GM12873 (cell line): ENCODE measurements at regions not wholly inside any gene's neighbourhood (a gene's known extent, or its start where the extent isn't known, plus 50 kb on each side); places are given as distances from the start of the nearest gene placed in this dataset.

Experiments used
- CTCF ChIP-seq: IDR thresholded peaks from 2 replicates; pipeline ENCODE4 v1.5.1; 2012; ENCODE audit warnings: low read depth, mild to moderate bottlenecking, moderate library complexity, low read length, control low read depth; ENCODE audit not compliant: insufficient read depth; ENCODE audit errors: missing control alignments

DNA sequence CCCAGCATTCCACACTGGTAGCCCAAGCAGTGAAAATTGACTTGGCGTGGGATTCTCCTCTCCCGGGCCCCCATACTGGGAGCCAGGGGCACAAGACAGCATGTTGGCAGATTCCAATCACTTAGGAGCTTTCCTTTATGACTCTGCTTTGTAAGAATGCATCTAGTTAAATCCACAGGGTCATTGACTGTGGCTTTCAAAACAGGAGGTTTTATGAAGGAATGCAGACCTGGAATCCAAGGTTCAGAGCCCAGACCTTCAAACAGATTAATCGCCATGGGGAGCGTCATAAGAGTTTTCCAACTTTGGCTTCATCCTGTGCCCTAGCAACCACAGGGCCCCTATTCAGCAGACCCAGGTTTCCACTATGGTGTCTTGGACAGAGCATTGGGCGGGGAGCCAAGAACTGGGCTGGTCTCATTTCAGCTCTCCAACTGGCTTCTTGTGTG lies 76.4 kb upstream of the RMST start:
- no peak for TF ChIP-seq CTCF

GRCh38 chr12:97387844-97388243 lies 74.8 kb upstream of the RMST start:
- TF ChIP-seq CTCF: no peak

DNA sequence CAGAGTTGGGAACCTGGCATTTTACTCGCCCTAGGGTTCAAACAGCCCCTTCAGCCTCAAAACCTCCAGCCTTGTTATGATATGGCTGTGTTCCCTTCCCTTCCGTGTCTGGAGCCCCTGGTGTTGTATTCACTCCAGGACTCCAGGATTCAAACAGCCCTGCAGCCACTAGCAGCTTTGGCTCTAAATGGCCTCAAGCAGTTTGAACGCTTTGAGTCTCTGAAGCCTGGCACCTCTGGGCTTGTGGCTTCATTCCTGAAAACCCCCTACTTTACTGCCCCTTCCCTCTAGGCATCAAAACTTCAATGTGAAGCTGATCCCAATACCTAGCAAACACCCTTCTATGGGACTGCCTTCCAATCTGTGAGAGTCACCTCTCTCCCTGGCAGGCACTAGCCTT lies 67.9 kb upstream of the RMST start:
- no peak for TF ChIP-seq CTCF

DNA sequence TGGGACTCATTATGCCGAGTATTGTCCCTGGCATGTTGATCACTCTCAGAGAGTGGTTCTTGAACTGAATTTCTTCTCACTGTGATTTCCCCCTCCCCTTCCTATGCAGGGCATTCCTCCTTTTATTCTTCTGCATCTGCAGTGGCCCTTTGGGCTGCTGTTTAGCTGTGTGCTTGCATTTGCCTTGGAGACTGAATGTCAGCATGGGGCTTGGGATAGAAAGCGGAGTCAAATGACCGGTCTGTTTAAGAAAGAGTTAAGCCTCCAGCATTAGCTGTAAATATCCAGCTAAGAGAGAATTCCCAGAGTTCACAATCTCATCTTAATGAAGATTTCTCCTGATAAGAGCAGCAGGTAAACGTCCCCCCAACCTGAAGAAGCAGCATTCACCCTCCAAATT lies 65.6 kb upstream of the RMST start:
- no peak for TF ChIP-seq CTCF

- no peak for TF ChIP-seq CTCF
Measured at GRCh38 chr12:97398704-97399103, 63.9 kb upstream of the RMST start.

DNA sequence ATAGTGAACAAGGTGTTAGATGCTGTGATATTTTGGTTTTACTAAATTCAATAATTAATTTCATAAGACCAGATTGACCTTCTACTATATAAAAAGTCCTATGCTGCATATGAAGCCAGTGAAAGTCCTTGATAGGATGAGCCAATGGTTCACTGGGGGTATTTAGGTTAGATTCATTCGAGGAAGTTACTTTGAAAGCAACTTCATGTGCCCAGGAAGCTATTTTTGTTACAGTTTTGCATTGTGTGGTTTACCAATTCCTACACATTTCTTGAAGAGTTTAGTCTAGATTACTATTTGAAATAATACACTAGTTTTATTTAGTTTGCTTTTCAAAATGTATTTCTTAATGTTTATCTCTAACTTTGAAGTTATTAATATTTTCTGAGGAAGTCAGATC lies 58.5 kb upstream of the RMST start:
- TF ChIP-seq CTCF: no peak

DNA sequence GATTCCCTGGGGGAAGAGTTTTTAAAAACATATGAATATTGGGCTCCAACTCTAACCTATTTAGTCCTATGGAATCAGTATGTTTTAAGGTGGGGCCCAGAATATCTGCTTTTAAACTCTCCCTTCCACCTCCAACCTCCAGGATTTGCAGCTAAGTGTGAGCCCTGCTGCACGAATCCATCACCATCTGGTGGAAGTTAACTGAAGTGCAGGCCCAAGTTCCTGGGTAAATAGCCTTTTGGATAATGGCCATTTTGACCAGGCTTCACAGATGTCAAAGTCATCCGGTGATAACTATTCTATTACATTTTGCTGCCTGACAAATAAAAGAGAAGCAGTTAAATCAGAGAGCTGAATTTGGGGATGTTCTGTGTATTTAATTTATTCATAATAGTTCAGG lies 58.1 kb upstream of the RMST start:
- TF ChIP-seq CTCF: peak; percentile 77

- TF ChIP-seq CTCF: no peak
Measured at GRCh38 chr12:97408363-97408762, 54.2 kb upstream of the RMST start.
